ENCODE measurements at regions not wholly inside any gene's neighbourhood (a gene's known extent, or its start where the extent isn't known, plus 50 kb on each side); places are given as distances from the start of the nearest gene placed in this dataset.

DNA sequence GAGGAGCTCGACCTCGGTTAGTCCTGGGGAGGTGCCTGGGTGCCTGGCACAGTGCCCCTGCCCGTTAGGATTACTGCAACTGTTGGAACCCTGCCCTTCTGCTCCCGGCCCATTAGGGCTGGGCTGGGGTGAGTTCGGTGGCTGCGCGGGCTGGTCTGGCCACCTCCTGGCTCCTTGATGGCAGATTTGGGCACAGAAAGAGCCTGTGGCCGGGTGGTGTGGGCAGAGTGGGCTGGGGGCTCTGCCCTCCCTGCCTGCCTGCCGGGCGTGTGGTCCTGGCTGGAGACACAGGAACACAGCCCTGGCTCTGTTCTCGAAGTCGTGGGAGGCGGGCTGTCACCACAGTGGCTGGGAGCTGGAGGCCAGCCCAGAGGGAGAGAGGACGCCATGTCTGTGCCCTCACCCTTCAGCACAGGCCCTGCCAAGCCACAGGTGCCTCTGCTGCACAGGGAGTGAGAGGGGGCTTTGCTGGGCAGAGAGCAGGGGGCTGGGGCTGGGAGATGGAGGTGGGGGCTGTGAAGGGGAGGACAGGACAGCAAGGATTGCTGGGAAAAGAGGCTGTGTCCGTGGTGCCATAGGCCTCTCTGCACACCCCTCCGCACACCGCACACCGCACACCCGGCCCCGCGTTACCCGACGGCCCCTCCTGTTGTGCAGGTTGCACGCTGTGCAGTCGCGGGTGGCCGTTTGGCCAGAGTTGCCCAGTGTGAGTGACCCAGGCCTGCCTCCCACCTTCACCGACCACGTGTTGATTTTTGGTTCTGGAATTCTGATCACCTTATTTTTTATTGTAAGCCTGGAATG, 236.6 kb upstream of the GSE1 start:
- DNase-seq (ENCODE audit: low read depth) = no peak

- peak; percentile 99 for DNase-seq (ENCODE audit: low read depth)
Observed at GRCh38 chr16:85377388-85378144, 235.6 kb upstream of the GSE1 start.

GRCh38 chr16:85378145-85379040, 234.7 kb upstream of the GSE1 start:
- DNase-seq (ENCODE audit: low read depth) = no peak

GRCh38 chr16:85379041-85380001, 233.8 kb upstream of the GSE1 start:
- DNase-seq (ENCODE audit: low read depth) = no peak

DNA sequence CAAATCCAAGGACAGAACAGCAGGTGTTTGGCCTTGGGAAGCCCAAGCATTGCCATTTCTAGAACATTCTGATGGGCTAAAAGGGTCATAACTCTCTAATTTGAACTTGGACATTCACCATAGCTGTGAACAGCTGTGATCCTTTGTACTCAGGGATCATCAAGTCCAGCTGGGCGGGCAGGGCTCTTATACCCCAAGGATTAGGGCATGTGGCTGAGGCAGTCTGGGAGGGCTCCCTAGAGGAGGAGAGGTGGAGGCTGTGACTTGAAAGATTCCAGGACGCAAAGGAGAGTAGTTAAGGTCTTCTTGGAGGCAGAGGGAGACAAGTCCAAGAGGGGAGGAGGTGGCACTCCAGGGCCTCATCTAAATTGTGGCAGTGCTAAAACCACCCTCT, 233.1 kb upstream of the GSE1 start:
- no peak for DNase-seq (ENCODE audit: low read depth)

GRCh38 chr16:85380905-85381737, 232.0 kb upstream of the GSE1 start:
- no peak for DNase-seq (ENCODE audit: low read depth)

DNA sequence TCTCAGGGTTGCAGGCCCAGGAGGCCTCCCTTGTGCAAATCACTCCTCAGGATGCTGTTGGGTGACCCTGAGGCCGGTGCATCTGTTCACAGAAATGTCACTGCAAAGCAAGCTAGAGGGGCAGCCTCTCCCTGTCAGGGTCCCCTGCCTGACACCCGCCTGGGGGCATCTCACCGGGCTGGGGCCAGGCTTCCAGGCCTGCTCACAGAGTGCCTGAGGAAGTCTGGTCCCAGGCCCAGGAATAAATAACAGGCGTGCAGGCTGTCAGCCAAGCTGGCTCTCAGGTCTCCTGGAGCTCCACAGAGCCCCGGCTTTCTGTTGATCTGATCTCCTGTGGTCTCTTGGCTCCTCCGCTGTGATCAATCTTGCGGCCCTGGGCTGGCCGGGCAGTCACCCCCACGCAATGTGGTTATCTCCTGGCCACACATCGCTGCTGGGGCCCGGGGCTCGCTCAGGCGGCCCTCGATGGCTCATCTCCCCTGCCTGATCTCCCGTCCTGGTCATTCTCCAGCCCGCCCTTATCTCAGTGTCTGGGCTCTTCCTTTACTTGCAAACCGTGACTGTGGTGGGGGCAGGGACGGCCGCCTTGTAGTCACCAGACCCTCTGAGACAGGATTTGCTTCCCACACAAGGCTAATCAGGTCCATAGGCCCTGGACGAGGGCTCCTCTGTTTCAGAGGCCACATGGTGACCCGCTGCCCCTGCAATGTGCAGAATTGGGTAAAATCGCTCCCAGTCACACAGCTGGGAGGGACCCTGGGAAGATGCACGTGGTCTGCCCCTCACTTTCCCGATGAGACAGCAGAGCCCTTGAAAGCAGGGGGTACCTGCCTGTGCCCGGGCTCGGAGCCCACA, 231.2 kb upstream of the GSE1 start:
- DNase-seq (ENCODE audit: low read depth) = peak; percentile 99

DNA sequence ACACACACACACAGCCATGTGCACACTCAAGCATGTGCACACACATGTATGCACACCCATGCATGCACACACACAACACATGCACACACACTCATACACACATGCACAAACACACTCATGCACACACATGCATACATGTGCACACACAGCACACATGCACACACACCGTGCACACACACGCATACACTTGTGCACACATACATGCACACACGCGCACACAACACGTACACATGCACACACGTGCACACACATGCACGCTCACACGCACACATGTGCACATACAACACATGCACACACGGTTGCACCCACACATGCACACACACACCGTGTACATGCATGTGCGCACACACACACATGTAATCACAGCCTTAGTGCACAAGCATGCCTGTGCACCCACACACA, 230.4 kb upstream of the GSE1 start:
- no peak for DNase-seq (ENCODE audit: low read depth)

DNA sequence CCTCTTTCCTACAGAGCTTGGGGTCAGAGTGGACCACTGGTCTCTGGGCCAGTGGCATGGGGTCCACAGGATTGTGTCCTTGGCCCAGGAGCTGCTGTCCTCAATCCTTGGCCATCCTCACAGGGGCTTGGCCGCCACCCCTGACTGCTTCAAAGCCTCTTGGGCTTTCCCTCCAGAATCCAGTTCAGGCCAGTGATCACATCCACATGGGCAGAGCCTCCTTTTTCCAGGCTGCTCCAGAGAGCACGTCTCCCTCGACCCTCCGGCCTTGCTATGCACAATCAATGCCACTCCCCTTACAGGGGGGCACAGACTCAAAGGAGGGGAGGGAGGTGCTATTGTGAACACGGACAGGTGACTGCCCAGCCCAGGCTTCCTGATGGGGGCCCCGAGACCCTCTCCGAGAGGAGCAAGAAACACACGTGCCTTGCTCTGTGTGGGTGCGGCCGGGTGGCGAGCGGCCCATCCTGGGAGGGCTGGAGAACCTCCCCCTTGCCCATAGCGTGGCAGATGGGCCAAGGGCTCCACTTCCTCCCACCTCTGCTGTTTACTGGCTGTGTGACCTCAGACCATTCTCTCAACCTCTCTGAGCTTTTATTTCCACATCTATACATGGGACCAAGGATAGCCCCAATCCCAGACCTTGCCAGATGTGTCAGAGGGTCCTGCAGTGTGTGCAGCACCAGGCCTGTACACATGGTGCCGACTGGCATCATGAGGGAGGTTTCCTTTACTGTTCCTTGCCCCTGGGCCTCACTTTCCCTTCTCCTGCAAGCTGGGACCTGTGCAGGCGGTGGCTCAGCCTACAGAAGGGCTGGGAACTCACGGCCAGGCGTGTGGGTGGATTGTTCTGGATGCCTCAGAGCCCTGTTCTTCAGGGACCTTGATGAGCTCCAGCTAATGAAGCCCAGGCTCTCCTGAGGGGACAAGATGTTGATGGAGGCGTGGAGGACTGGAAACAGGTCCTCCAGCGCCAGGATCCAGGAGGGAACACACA, 229.0 kb upstream of the GSE1 start:
- no peak for DNase-seq (ENCODE audit: low read depth)

DNA sequence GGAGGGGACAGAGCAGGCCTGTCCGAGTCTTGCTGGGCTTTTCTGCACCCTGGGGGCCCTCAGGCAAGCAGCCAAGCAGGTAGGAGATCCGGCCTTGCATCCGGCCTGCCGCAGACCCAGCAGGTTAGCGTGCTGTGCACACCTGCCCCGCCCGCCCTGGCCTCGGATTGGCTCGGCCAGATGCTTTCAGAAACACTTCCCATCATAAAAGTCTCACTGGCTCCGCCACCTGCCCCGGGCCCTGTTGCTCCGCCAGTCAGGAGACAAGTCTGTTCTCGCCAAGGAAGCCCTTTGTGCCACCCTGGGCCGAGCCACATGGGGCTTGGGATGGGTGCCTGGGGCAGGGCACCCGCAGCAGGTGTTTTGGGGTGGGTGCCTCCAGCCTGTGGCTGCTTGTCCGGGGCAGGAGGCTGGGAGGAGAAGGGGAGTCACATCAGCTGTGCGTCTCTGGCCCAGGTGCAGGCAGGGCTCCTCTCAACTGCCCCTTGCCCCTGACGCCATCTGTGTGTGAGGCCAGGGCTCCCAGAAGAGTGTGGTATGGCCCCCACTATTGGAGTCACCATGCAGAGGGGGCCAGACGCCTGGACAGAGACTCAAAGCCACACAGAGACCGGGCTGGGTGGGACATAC, 228.2 kb upstream of the GSE1 start:
- no peak for DNase-seq (ENCODE audit: low read depth)

- no peak for DNase-seq (ENCODE audit: low read depth)
Observed at GRCh38 chr16:85385463-85386331, 227.4 kb upstream of the GSE1 start.

- no peak for DNase-seq (ENCODE audit: low read depth)
Observed at GRCh38 chr16:85386467-85387170, 226.5 kb upstream of the GSE1 start.

DNA sequence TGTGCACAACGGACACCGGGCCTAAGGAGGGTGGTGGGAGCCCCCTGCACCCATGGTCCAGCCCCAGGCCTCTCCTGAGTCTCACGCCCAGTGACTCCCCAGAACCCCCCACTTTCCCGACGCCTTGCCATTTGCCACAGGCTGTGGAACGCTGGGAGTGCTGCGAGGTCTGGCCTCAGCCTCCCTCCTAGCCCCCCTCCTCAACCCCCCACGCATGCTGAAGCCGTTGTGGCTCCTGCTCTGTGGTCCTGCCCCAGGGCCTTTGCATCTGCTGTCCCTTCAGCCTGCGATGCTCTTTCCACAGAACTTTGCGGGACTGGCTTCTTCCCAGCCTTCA, 226.0 kb upstream of the GSE1 start:
- DNase-seq (ENCODE audit: low read depth) = no peak

DNA sequence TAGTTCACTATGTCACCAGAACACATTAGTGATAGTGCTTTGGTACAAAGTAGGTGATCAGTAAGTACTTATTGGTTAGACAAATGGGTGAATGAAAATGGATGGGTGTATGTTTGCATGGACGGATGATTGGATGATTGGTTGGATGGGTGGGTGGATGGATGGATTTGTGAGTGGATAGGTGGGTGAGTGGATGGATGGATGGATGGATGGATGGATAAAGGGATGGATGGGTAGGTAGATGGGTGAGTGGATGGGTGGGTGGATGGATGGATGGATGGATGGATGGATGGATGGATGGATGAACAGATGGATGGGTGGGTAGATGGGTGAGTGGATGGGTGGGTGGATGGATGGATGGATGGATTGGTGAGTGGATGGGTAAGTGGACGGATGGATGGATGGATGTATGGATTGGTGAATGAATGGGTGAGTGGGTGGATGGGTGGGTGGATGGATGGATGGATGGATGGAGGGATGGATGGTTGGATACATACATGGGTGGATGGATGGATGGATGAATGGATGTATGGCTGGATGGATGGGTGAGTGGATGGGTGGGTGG, 225.3 kb upstream of the GSE1 start:
- DNase-seq (ENCODE audit: low read depth) = no peak

- DNase-seq (ENCODE audit: low read depth) = no peak
Observed at GRCh38 chr16:85389679-85390470, 223.2 kb upstream of the GSE1 start.
